ENCODE measurements at regions not wholly inside any gene's neighbourhood (a gene's known extent, or its start where the extent isn't known, plus 50 kb on each side); places are given as distances from the start of the nearest gene placed in this dataset.

DNA sequence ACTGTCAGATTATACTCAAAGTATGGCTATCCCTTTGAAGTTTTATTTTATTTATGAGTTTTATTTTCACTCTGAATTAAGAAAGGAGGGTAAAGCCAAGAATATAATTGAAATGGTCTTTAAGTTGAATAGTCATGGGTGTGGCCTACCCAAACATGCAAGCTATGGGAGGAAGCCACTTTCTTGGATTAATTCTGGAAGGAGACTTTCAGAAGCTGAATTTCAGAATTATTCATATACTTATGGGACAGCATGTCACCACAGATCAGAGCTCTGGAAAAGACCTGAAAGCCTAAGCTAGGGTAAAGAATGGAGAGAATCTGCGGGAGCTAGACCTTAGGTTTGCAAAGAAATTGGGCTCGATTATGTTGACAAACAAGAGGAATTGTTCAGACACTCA is 242.4 kb upstream of the FKBP1C start:
- Histone ChIP-seq H3K4me3 (ENCODE audit: low read depth, low read length) (no peak overlapping the region), H2AK5ac (ENCODE audit: low read length) (no peak overlapping the region), H3K18ac (ENCODE audit: low read length) (no peak overlapping the region), H2BK120ac (ENCODE audit: insufficient read depth, low read length, poor library complexity) (no peak overlapping the region), H3K27ac (ENCODE audit: low read depth, low read length) (no peak overlapping the region), H3K79me1 (ENCODE audit: low read length) (no peaks in the 10 kb centered on the region), H3K9ac (ENCODE audit: low read length) (no peak overlapping the region), H3K27me3 (ENCODE audit: insufficient read depth, low read length) (no peaks in the 10 kb centered on the region), H3K14ac (ENCODE audit: low read length) (no peak overlapping the region), H2BK12ac (ENCODE audit: low read length) (no peak overlapping the region), H4K8ac (ENCODE audit: low read depth, low read length) (no peak overlapping the region), H2BK5ac (ENCODE audit: low read depth, low read length, poor library complexity) (no peak overlapping the region), H3K4ac (ENCODE audit: low read depth, low read length) (no peak overlapping the region), H4K91ac (ENCODE audit: low read depth, low read length) (no peak overlapping the region), H3K4me2 (ENCODE audit: low read length) (no peak overlapping the region), H2AFZ (ENCODE audit: insufficient read depth, low read length, poor library complexity) (no peak overlapping the region), H3K9me3 (ENCODE audit: insufficient read depth, low read depth, low read length) (no peaks in the 10 kb centered on the region), H3K4me1 (ENCODE audit: control insufficient read depth in 1 of 2, insufficient read depth in 2 of 2, low read length in 2 of 2) (no peaks in the 10 kb centered on the region), H3K79me2 (ENCODE audit: control insufficient read depth, insufficient read depth, low read length, poor library complexity) (no peaks in the 10 kb centered on the region), H3K36me3 (ENCODE audit: control insufficient read depth in 1 of 2, insufficient read depth in 2 of 2, low read length in 2 of 2) (no peaks in the 10 kb centered on the region), H4K12ac (ENCODE audit: low read depth, low read length) (no peak overlapping the region), H3K23ac (ENCODE audit: low read length) (no peak overlapping the region)
- WGBS (ENCODE audit: extremely low coverage, insufficient coverage, insufficient read length): no CpG with 5 or more reads among the region's 2 CpGs
- no peak for DNase-seq

DNA sequence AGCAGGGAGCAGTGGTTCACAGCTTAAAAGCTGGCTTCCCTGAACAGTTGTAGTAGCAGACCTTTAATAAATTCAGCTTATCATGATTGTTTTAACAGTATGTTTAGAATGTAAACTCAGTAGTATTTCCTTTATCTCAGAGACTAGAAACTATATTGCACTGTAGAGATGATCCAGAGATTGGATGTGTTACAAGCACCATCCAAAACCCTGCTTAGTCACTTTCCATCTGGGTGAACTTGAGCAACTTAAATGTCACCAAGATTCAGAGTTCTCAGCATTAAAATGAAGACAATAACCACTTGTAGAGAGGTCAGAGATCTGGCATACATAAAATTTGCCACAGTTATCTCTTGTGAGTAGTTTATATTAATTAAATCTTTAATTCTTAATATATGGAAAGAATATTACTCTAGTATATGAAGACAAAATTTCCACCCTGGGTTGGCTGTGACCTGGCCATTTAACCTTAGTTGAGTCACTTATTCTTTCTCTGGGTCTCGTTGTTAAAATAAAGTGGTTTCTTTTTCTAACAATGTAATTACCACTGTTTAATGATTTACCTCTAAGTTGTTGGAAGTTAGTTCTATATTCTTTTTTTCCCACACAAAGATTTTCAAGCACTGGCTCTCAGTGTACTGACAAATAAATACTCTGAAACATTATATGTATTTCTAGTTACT is 239.2 kb upstream of the FKBP1C start:
- Histone ChIP-seq H2AK5ac (ENCODE audit: low read length) (no peak overlapping the region), H3K18ac (ENCODE audit: low read length) (no peak overlapping the region), H3K36me3 (ENCODE audit: control insufficient read depth in 1 of 2, insufficient read depth in 2 of 2, low read length in 2 of 2) (no peaks in the 10 kb centered on the region)

DNA sequence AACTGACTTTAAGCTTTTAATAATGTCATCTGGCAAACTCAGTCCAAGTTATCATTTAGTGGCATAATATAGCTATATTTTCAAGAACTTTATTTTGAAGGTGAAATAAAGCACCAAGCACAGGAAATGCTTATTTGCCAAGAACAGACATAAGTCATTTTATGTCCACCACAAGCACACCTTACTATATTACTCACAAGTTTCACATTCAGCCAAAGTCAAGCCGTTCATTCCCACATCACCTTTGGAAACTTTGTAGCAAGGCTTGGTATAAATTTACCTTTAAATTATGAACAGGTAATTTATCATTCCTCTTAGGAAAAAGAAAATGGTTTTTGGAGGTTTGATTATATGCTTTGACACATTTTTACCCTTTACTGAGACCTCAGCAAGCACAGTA is 236.8 kb upstream of the FKBP1C start:
- Histone ChIP-seq H3K36me3 (ENCODE audit: control insufficient read depth in 1 of 2, insufficient read depth in 2 of 2, low read length in 2 of 2) (no peaks in the 10 kb centered on the region), H3K4ac (ENCODE audit: low read depth, low read length) (no peak overlapping the region), H2BK120ac (ENCODE audit: insufficient read depth, low read length, poor library complexity) (no peak overlapping the region), H3K27me3 (ENCODE audit: insufficient read depth, low read length) (no peaks in the 10 kb centered on the region), H2AK5ac (ENCODE audit: low read length) (no peak overlapping the region), H3K9ac (ENCODE audit: low read length) (no peak overlapping the region), H3K4me3 (ENCODE audit: low read depth, low read length) (no peak overlapping the region), H3K23ac (ENCODE audit: low read length) (no peak overlapping the region), H3K4me1 (ENCODE audit: control insufficient read depth in 1 of 2, insufficient read depth in 2 of 2, low read length in 2 of 2) (no peaks in the 10 kb centered on the region), H2AFZ (ENCODE audit: insufficient read depth, low read length, poor library complexity) (no peak overlapping the region), H3K27ac (ENCODE audit: low read depth, low read length) (no peak overlapping the region), H2BK5ac (ENCODE audit: low read depth, low read length, poor library complexity) (no peak overlapping the region), H3K4me2 (ENCODE audit: low read length) (no peak overlapping the region), H3K9me3 (ENCODE audit: insufficient read depth, low read depth, low read length) (no peaks in the 10 kb centered on the region), H3K79me1 (ENCODE audit: low read length) (no peaks in the 10 kb centered on the region), H4K91ac (ENCODE audit: low read depth, low read length) (no peak overlapping the region), H3K79me2 (ENCODE audit: control insufficient read depth, insufficient read depth, low read length, poor library complexity) (no peaks in the 10 kb centered on the region), H4K12ac (ENCODE audit: low read depth, low read length) (no peak overlapping the region), H3K18ac (ENCODE audit: low read length) (no peak overlapping the region), H2BK12ac (ENCODE audit: low read length) (no peak overlapping the region), H4K8ac (ENCODE audit: low read depth, low read length) (no peak overlapping the region), H3K14ac (ENCODE audit: low read length) (no peak overlapping the region)
- no peak for DNase-seq
- WGBS (ENCODE audit: extremely low coverage, insufficient coverage, insufficient read length): no CpG with 5 or more reads among the region's 1 CpG

More for the DNA sequence above, 239.2 kb upstream of the FKBP1C start:
- Histone ChIP-seq H3K79me1 (ENCODE audit: low read length) (no peaks in the 10 kb centered on the region), H4K12ac (ENCODE audit: low read depth, low read length) (no peak overlapping the region), H3K9ac (ENCODE audit: low read length) (no peak overlapping the region), H3K79me2 (ENCODE audit: control insufficient read depth, insufficient read depth, low read length, poor library complexity) (no peaks in the 10 kb centered on the region), H2BK5ac (ENCODE audit: low read depth, low read length, poor library complexity) (no peak overlapping the region), H4K91ac (ENCODE audit: low read depth, low read length) (no peak overlapping the region), H3K23ac (ENCODE audit: low read length) (no peak overlapping the region), H3K4me1 (ENCODE audit: control insufficient read depth in 1 of 2, insufficient read depth in 2 of 2, low read length in 2 of 2) (no peaks in the 10 kb centered on the region), H3K4ac (ENCODE audit: low read depth, low read length) (no peak overlapping the region), H4K8ac (ENCODE audit: low read depth, low read length) (no peak overlapping the region), H3K27ac (ENCODE audit: low read depth, low read length) (no peak overlapping the region), H2AFZ (ENCODE audit: insufficient read depth, low read length, poor library complexity) (no peak overlapping the region), H3K4me2 (ENCODE audit: low read length) (no peak overlapping the region), H3K9me3 (ENCODE audit: insufficient read depth, low read depth, low read length) (no peaks in the 10 kb centered on the region), H2BK12ac (ENCODE audit: low read length) (no peak overlapping the region), H3K14ac (ENCODE audit: low read length) (no peak overlapping the region), H3K27me3 (ENCODE audit: insufficient read depth, low read length) (no peaks in the 10 kb centered on the region), H2BK120ac (ENCODE audit: insufficient read depth, low read length, poor library complexity) (no peak overlapping the region), H3K4me3 (ENCODE audit: low read depth, low read length) (no peak overlapping the region)
- no CpG with 5 or more reads among the region's 1 CpG for WGBS (ENCODE audit: extremely low coverage, insufficient coverage, insufficient read length)
- DNase-seq: no peak

DNA sequence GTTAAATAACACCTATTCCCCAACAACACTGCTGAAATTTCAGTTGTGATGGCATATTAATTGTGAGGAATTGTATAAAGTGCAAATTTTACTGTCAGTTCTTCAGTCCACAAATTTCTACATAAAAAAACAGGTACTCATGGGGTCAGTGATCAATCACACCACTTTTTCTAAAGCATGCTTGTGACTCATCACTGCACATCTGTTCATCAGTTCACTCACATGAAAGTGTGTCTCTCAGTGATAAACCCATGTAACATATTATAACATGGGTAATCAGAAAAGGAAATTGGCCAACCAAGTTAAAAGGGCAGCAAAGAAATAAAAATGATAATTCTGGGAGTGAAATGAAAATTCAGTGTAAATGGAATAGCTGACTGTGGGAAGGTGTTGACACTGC is 234.7 kb upstream of the FKBP1C start:
- Histone ChIP-seq H3K14ac (ENCODE audit: low read length) (no peak overlapping the region), H3K9me3 (ENCODE audit: insufficient read depth, low read depth, low read length) (no peaks in the 10 kb centered on the region), H3K4ac (ENCODE audit: low read depth, low read length) (no peak overlapping the region), H2BK5ac (ENCODE audit: low read depth, low read length, poor library complexity) (no peak overlapping the region), H4K12ac (ENCODE audit: low read depth, low read length) (no peak overlapping the region), H3K18ac (ENCODE audit: low read length) (no peak overlapping the region), H3K4me3 (ENCODE audit: low read depth, low read length) (no peak overlapping the region), H2BK12ac (ENCODE audit: low read length) (no peak overlapping the region), H2AFZ (ENCODE audit: insufficient read depth, low read length, poor library complexity) (no peak overlapping the region), H3K4me1 (ENCODE audit: control insufficient read depth in 1 of 2, insufficient read depth in 2 of 2, low read length in 2 of 2) (no peaks in the 10 kb centered on the region), H2BK120ac (ENCODE audit: insufficient read depth, low read length, poor library complexity) (no peak overlapping the region), H3K27me3 (ENCODE audit: insufficient read depth, low read length) (no peaks in the 10 kb centered on the region), H3K36me3 (ENCODE audit: control insufficient read depth in 1 of 2, insufficient read depth in 2 of 2, low read length in 2 of 2) (no peaks in the 10 kb centered on the region), H4K8ac (ENCODE audit: low read depth, low read length) (no peak overlapping the region), H3K79me1 (ENCODE audit: low read length) (no peaks in the 10 kb centered on the region), H3K27ac (ENCODE audit: low read depth, low read length) (no peak overlapping the region), H3K4me2 (ENCODE audit: low read length) (no peak overlapping the region), H3K9ac (ENCODE audit: low read length) (no peak overlapping the region), H4K91ac (ENCODE audit: low read depth, low read length) (no peak overlapping the region), H3K79me2 (ENCODE audit: control insufficient read depth, insufficient read depth, low read length, poor library complexity) (no peaks in the 10 kb centered on the region), H2AK5ac (ENCODE audit: low read length) (no peak overlapping the region), H3K23ac (ENCODE audit: low read length) (no peak overlapping the region)
- DNase-seq: no peak

Data from trophoblast cell (in vitro differentiated cells and primary cell).